ENCODE measurements at regions not wholly inside any gene's neighbourhood (a gene's known extent, or its start where the extent isn't known, plus 50 kb on each side); places are given as distances from the start of the nearest gene placed in this dataset.

DNA sequence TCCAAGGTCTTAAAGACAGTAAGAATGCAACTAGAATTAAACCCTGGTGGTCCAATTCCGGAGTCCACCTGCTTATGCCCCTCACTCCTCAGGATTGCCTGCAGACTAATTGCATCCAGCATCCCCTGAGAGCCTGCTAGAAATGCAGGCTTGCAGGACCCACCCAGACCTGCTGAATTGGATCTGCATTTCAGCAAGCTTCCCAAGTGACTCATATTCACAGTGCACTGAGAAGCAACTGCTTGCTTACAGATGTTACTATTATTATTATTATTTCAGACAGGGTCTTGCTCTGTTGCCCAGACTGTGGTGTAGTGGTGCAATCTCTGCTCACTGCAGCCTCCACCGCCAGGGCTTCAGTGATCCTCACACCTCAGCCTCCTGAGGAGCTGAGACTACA is 83.5 kb upstream of the VGLL4 start:
- TF ChIP-seq, protein P1, sequence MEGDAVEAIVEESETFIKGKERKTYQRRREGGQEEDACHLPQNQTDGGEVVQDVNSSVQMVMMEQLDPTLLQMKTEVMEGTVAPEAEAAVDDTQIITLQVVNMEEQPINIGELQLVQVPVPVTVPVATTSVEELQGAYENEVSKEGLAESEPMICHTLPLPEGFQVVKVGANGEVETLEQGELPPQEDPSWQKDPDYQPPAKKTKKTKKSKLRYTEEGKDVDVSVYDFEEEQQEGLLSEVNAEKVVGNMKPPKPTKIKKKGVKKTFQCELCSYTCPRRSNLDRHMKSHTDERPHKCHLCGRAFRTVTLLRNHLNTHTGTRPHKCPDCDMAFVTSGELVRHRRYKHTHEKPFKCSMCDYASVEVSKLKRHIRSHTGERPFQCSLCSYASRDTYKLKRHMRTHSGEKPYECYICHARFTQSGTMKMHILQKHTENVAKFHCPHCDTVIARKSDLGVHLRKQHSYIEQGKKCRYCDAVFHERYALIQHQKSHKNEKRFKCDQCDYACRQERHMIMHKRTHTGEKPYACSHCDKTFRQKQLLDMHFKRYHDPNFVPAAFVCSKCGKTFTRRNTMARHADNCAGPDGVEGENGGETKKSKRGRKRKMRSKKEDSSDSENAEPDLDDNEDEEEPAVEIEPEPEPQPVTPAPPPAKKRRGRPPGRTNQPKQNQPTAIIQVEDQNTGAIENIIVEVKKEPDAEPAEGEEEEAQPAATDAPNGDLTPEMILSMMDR (IDR thresholded peaks at IDR 0.05 in 4 of 5, conservative IDR thresholded peaks at IDR 0.05 in 1 of 5) = no peak
- no peak for TF ChIP-seq POLR2A (IDR thresholded peaks at IDR 0.05)
